ENCODE measurements at regions not wholly inside any gene's neighbourhood (a gene's known extent, or its start where the extent isn't known, plus 50 kb on each side); places are given as distances from the start of the nearest gene placed in this dataset.

GRCh38 chr2:45242161-45242741 lies 233.0 kb upstream of the SIX2 start:
- no peak overlapping the region for H3K4me2 ChIP-seq (ENCODE audit: insufficient read depth, low read length, poor library complexity, severe bottlenecking)
- no peak overlapping the region for H3K9ac ChIP-seq (ENCODE audit: low read depth, low read length, poor library complexity)
- no peak overlapping the region for H3K23ac ChIP-seq (ENCODE audit: low read depth, low read length, poor library complexity)
- no peak overlapping the region for H2BK120ac ChIP-seq (ENCODE audit: low read depth, low read length)
- H2BK5ac ChIP-seq (ENCODE audit: low read length), result no peak overlapping the region
- no peak overlapping the region for H2AFZ ChIP-seq (ENCODE audit: low read length)
- H3K4me1 ChIP-seq (ENCODE audit: control insufficient read depth in 2 of 2, insufficient read depth in 1 of 2, low read depth in 1 of 2, low read length in 2 of 2), result peaks cover 0 to 6% of the 10 kb centered on the region in 2 donors
- H3K14ac ChIP-seq (ENCODE audit: low read length), result no peak overlapping the region
- no peak overlapping the region for H3K4ac ChIP-seq (ENCODE audit: low read length)
- no peak overlapping the region for H3K18ac ChIP-seq (ENCODE audit: low read length)
- H2BK15ac ChIP-seq (ENCODE audit: low read length), result no peak overlapping the region
- H3K27ac ChIP-seq (replicated peaks; ENCODE audit: low read length), result no peak overlapping the region
- H3K4me3 ChIP-seq (ENCODE audit: low read length in 2 of 2), result no peak overlapping the region
- no peak overlapping the region for H4K8ac ChIP-seq (ENCODE audit: low read depth, low read length)
- H3K36me3 ChIP-seq (replicated peaks in 1 of 2; ENCODE audit: control insufficient read depth in 2 of 2, insufficient read depth in 2 of 2, low read length in 2 of 2), result no peaks in the 10 kb centered on the region
- H3K79me1 ChIP-seq (ENCODE audit: low read depth, low read length), result no peaks in the 10 kb centered on the region
- H2AK5ac ChIP-seq (ENCODE audit: low read depth, low read length), result no peak overlapping the region
- no peak for DNase-seq (ENCODE audit: low spot score)
- H2BK12ac ChIP-seq (ENCODE audit: low read length), result no peak overlapping the region
- no peak overlapping the region for H4K91ac ChIP-seq (ENCODE audit: low read depth, low read length, poor library complexity)
- WGBS, 2 donors (ENCODE audit: extremely low coverage in 2 of 2, insufficient read length in 2 of 2, insufficient replicate concordance in 1 of 2), result no CpG with 5 or more reads among the region's 6 CpGs
- no peaks in the 10 kb centered on the region for H3K9me3 ChIP-seq (replicated peaks in 1 of 2; ENCODE audit: control insufficient read depth in 2 of 2, insufficient read depth in 1 of 2, low read depth in 1 of 2, low read length in 2 of 2)
- H3K27me3 ChIP-seq (ENCODE audit: control insufficient read depth in 3 of 3, insufficient read depth in 3 of 3, low read depth in 1 of 3, low read length in 3 of 3), result peaks cover 0 to 7% (median 0%) of the 10 kb centered on the region in 3 experiments

GRCh38 chr2:45241061-45241561 lies 231.9 kb upstream of the SIX2 start:
- no peak overlapping the region for H3K18ac ChIP-seq (ENCODE audit: low read length)
- H3K4me2 ChIP-seq (ENCODE audit: insufficient read depth, low read length, poor library complexity, severe bottlenecking), result no peak overlapping the region
- H3K14ac ChIP-seq (ENCODE audit: low read length), result no peak overlapping the region
- no peak overlapping the region for H2BK120ac ChIP-seq (ENCODE audit: low read depth, low read length)
- no peak for DNase-seq (ENCODE audit: low spot score)
- H3K4me1 ChIP-seq (ENCODE audit: control insufficient read depth in 2 of 2, insufficient read depth in 1 of 2, low read depth in 1 of 2, low read length in 2 of 2), result peaks cover 0 to 6% of the 10 kb centered on the region in 2 donors
- H3K27me3 ChIP-seq (ENCODE audit: control insufficient read depth in 3 of 3, insufficient read depth in 3 of 3, low read depth in 1 of 3, low read length in 3 of 3), result peaks cover 0 to 7% (median 0%) of the 10 kb centered on the region in 3 experiments
- no peak overlapping the region for H3K23ac ChIP-seq (ENCODE audit: low read depth, low read length, poor library complexity)
- no peak overlapping the region for H3K9ac ChIP-seq (ENCODE audit: low read depth, low read length, poor library complexity)
- H2BK5ac ChIP-seq (ENCODE audit: low read length), result no peak overlapping the region
- H2BK12ac ChIP-seq (ENCODE audit: low read length), result no peak overlapping the region
- no peaks in the 10 kb centered on the region for H3K36me3 ChIP-seq (replicated peaks in 1 of 2; ENCODE audit: control insufficient read depth in 2 of 2, insufficient read depth in 2 of 2, low read length in 2 of 2)
- H2AFZ ChIP-seq (ENCODE audit: low read length), result no peak overlapping the region
- H2BK15ac ChIP-seq (ENCODE audit: low read length), result no peak overlapping the region
- no peak overlapping the region for H4K8ac ChIP-seq (ENCODE audit: low read depth, low read length)
- H3K9me3 ChIP-seq (replicated peaks in 1 of 2; ENCODE audit: control insufficient read depth in 2 of 2, insufficient read depth in 1 of 2, low read depth in 1 of 2, low read length in 2 of 2), result no peaks in the 10 kb centered on the region
- H3K79me1 ChIP-seq (ENCODE audit: low read depth, low read length), result no peaks in the 10 kb centered on the region
- no CpG with 5 or more reads among the region's 3 CpGs for WGBS, 2 donors (ENCODE audit: extremely low coverage in 2 of 2, insufficient read length in 2 of 2, insufficient replicate concordance in 1 of 2)
- no peak overlapping the region for H3K27ac ChIP-seq (replicated peaks; ENCODE audit: low read length)
- H2AK5ac ChIP-seq (ENCODE audit: low read depth, low read length), result no peak overlapping the region
- H3K4ac ChIP-seq (ENCODE audit: low read length), result no peak overlapping the region
- no peak overlapping the region for H4K91ac ChIP-seq (ENCODE audit: low read depth, low read length, poor library complexity)
- no peak overlapping the region for H3K4me3 ChIP-seq (ENCODE audit: low read length in 2 of 2)

- no peak overlapping the region for H3K23ac ChIP-seq (ENCODE audit: low read depth, low read length, poor library complexity)
- H3K18ac ChIP-seq (ENCODE audit: low read length), result no peak overlapping the region
- no peak overlapping the region for H4K91ac ChIP-seq (ENCODE audit: low read depth, low read length, poor library complexity)
- no peak overlapping the region for H3K9ac ChIP-seq (ENCODE audit: low read depth, low read length, poor library complexity)
- H2BK12ac ChIP-seq (ENCODE audit: low read length), result no peak overlapping the region
- no peak overlapping the region for H3K4me2 ChIP-seq (ENCODE audit: insufficient read depth, low read length, poor library complexity, severe bottlenecking)
- no peak overlapping the region for H3K4ac ChIP-seq (ENCODE audit: low read length)
- no peak overlapping the region for H4K8ac ChIP-seq (ENCODE audit: low read depth, low read length)
- no peak overlapping the region for H2AFZ ChIP-seq (ENCODE audit: low read length)
- no peak overlapping the region for H2BK120ac ChIP-seq (ENCODE audit: low read depth, low read length)
- H2BK5ac ChIP-seq (ENCODE audit: low read length), result no peak overlapping the region
- peaks cover 0 to 6% of the 10 kb centered on the region in 2 donors for H3K4me1 ChIP-seq (ENCODE audit: control insufficient read depth in 2 of 2, insufficient read depth in 1 of 2, low read depth in 1 of 2, low read length in 2 of 2)
- H3K4me3 ChIP-seq (ENCODE audit: low read length in 2 of 2), result no peak overlapping the region
- no peak overlapping the region for H3K27ac ChIP-seq (replicated peaks; ENCODE audit: low read length)
- no peaks in the 10 kb centered on the region for H3K9me3 ChIP-seq (replicated peaks in 1 of 2; ENCODE audit: control insufficient read depth in 2 of 2, insufficient read depth in 1 of 2, low read depth in 1 of 2, low read length in 2 of 2)
- no CpG with 5 or more reads among the region's 6 CpGs for WGBS, 2 donors (ENCODE audit: extremely low coverage in 2 of 2, insufficient read length in 2 of 2, insufficient replicate concordance in 1 of 2)
- no peak for DNase-seq (ENCODE audit: low spot score)
- no peak overlapping the region for H3K14ac ChIP-seq (ENCODE audit: low read length)
- H2AK5ac ChIP-seq (ENCODE audit: low read depth, low read length), result no peak overlapping the region
- no peaks in the 10 kb centered on the region for H3K36me3 ChIP-seq (replicated peaks in 1 of 2; ENCODE audit: control insufficient read depth in 2 of 2, insufficient read depth in 2 of 2, low read length in 2 of 2)
- no peaks in the 10 kb centered on the region for H3K79me1 ChIP-seq (ENCODE audit: low read depth, low read length)
- peaks cover 0 to 2% (median 0%) of the 10 kb centered on the region in 3 experiments for H3K27me3 ChIP-seq (ENCODE audit: control insufficient read depth in 3 of 3, insufficient read depth in 3 of 3, low read depth in 1 of 3, low read length in 3 of 3)
- H2BK15ac ChIP-seq (ENCODE audit: low read length), result no peak overlapping the region
These were observed 228.7 kb upstream of the SIX2 start for GRCh38 chr2:45237850-45238542.

- H4K8ac ChIP-seq (ENCODE audit: low read depth, low read length), result no peak overlapping the region
- no peaks in the 10 kb centered on the region for H3K79me1 ChIP-seq (ENCODE audit: low read depth, low read length)
- no peak overlapping the region for H3K27ac ChIP-seq (replicated peaks; ENCODE audit: low read length)
- H2AK5ac ChIP-seq (ENCODE audit: low read depth, low read length), result no peak overlapping the region
- no peaks in the 10 kb centered on the region for H3K36me3 ChIP-seq (replicated peaks in 1 of 2; ENCODE audit: control insufficient read depth in 2 of 2, insufficient read depth in 2 of 2, low read length in 2 of 2)
- no peak overlapping the region for H3K4ac ChIP-seq (ENCODE audit: low read length)
- no peak overlapping the region for H3K9ac ChIP-seq (ENCODE audit: low read depth, low read length, poor library complexity)
- H3K4me1 ChIP-seq (ENCODE audit: control insufficient read depth in 2 of 2, insufficient read depth in 1 of 2, low read depth in 1 of 2, low read length in 2 of 2), result peaks cover 0 to 3% of the 10 kb centered on the region in 2 donors
- no peaks in the 10 kb centered on the region for H3K9me3 ChIP-seq (replicated peaks in 1 of 2; ENCODE audit: control insufficient read depth in 2 of 2, insufficient read depth in 1 of 2, low read depth in 1 of 2, low read length in 2 of 2)
- H3K4me3 ChIP-seq (ENCODE audit: low read length in 2 of 2), result no peak overlapping the region
- H3K27me3 ChIP-seq (ENCODE audit: control insufficient read depth in 3 of 3, insufficient read depth in 3 of 3, low read depth in 1 of 3, low read length in 3 of 3), result peaks cover 0 to 2% (median 0%) of the 10 kb centered on the region in 3 experiments
- DNase-seq (ENCODE audit: low spot score), result no peak
- no peak overlapping the region for H4K91ac ChIP-seq (ENCODE audit: low read depth, low read length, poor library complexity)
- H3K4me2 ChIP-seq (ENCODE audit: insufficient read depth, low read length, poor library complexity, severe bottlenecking), result no peak overlapping the region
- H2BK12ac ChIP-seq (ENCODE audit: low read length), result no peak overlapping the region
- WGBS, 2 donors (ENCODE audit: extremely low coverage in 2 of 2, insufficient read length in 2 of 2, insufficient replicate concordance in 1 of 2), result 100% methylated on average over 1 of the region's 9 CpGs; no CpG with 5 or more reads in 1 of the 2 donors
- H2BK15ac ChIP-seq (ENCODE audit: low read length), result no peak overlapping the region
- H2BK120ac ChIP-seq (ENCODE audit: low read depth, low read length), result no peak overlapping the region
- no peak overlapping the region for H2BK5ac ChIP-seq (ENCODE audit: low read length)
- no peak overlapping the region for H3K23ac ChIP-seq (ENCODE audit: low read depth, low read length, poor library complexity)
- H2AFZ ChIP-seq (ENCODE audit: low read length), result no peak overlapping the region
- H3K14ac ChIP-seq (ENCODE audit: low read length), result no peak overlapping the region
- no peak overlapping the region for H3K18ac ChIP-seq (ENCODE audit: low read length)
These were observed 227.9 kb upstream of the SIX2 start for GRCh38 chr2:45237128-45237527.
